Activated T-cell treated with anti-CD3 and anti-CD28 coated beads, Interleukin-2, amount 50 U/mL, for 72 hours (primary cell): ENCODE measurements at regions not wholly inside any gene's neighbourhood (a gene's known extent, or its start where the extent isn't known, plus 50 kb on each side); places are given as distances from the start of the nearest gene placed in this dataset.
"Not testable (repeated sequence)": the region's sequence is repeated elsewhere in the genome, so short reads cannot be mapped to it uniquely, and the experiment has no call there.

Experiments used
- ATAC-seq, 2 donors: fragments of 150-1000 bp; cut with Tn5 transposase; replicated peaks in 1 of 2; 2 replicates each; pipeline ENCODE4 v1.10.0; 2021; ENCODE audit warnings: moderate library complexity in 2 of 2, mild to moderate bottlenecking in 1 of 2
- DNase-seq, 2 donors: peaks; one replicate each; pipeline ENCODE4 v3.0.0; 2021 to 2022; ENCODE audit warnings: mixed read lengths in 1 of 2
- H3K27ac Mint-ChIP-seq: one replicate; pipeline ENCODE4 v1.8.0; 2022; ENCODE audit warnings: mild to moderate bottlenecking, moderate library complexity, mixed read lengths
- H3K27me3 Mint-ChIP-seq: one replicate; pipeline ENCODE4 v1.8.0; 2022; ENCODE audit warnings: low read depth, mixed read lengths
- H3K36me3 Mint-ChIP-seq, 2 donors: one replicate each; pipeline ENCODE4 v1.8.0; 2022; ENCODE audit warnings: mixed read lengths in 2 of 2, mild to moderate bottlenecking in 1 of 2; ENCODE audit not compliant: insufficient read depth in 2 of 2
- H3K4me1 Mint-ChIP-seq: one replicate; pipeline ENCODE4 v1.8.0; 2022; ENCODE audit warnings: low read depth, mixed read lengths
- H3K4me3 Mint-ChIP-seq, 2 donors: one replicate each; pipeline ENCODE4 v1.8.0; 2022; ENCODE audit warnings: mild to moderate bottlenecking in 2 of 2, mixed read lengths in 2 of 2, moderate library complexity in 2 of 2
- H3K9me3 Mint-ChIP-seq, 2 donors: one replicate each; pipeline ENCODE4 v1.8.0; 2022; ENCODE audit warnings: mixed read lengths in 2 of 2

- Mint-ChIP-seq H3K36me3 (peaks cover 2 to 6% of the 10 kb centered on the region in 2 donors), H3K9me3 (peaks cover 0 to 1% of the 10 kb centered on the region in 2 donors), H3K4me1 (no peaks in the 10 kb centered on the region), H3K4me3 (no peak overlapping the region), H3K27me3 (peaks cover 5% of the 10 kb centered on the region), H3K27ac (no peak overlapping the region)
- no peak for ATAC-seq
- no peak for DNase-seq
These were observed 57.9 kb downstream of the GPR101 start for GRCh38 chrX:136975684-136976470.

DNA sequence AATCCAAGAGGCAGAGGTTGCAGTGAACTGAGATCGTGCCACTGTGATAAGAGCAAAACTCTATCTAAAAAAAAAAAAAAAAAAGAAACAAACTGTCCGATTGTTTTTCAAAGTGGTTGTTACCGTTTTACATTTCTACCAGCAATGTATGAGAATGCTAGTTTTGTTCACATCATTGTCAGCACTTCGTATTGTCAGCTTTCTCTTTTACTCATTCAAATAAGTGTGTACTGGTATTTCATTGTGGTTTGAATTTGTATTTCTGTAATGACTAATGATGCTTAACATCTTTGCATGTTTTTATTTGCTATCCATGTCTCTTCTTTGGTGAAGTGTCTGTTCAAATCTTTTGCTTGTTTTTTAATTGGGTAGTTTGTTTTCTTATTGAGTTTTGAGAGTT lies 65.8 kb downstream of the GPR101 start:
- H3K4me1 Mint-ChIP-seq, result peaks cover 6% of the 10 kb centered on the region
- peak overlapping the region in 1 of 2 donors; percentile 16 for H3K4me3 Mint-ChIP-seq
- no peaks in the 10 kb centered on the region for H3K27me3 Mint-ChIP-seq
- no peaks in the 10 kb centered on the region for H3K36me3 Mint-ChIP-seq
- no peak overlapping the region for H3K27ac Mint-ChIP-seq
- ATAC-seq (peak; percentile 36 to 68), DNase-seq (no peak)
- H3K9me3 Mint-ChIP-seq, result no peaks in the 10 kb centered on the region

- no peaks in the 10 kb centered on the region for H3K9me3 Mint-ChIP-seq
- no peak overlapping the region for H3K27ac Mint-ChIP-seq
- peak; percentile 81 to 95 for ATAC-seq
- peaks cover 6% of the 10 kb centered on the region for H3K27me3 Mint-ChIP-seq
- peak; percentile 5 to 13 for DNase-seq
- H3K4me1 Mint-ChIP-seq, result peaks cover 6% of the 10 kb centered on the region
- H3K4me3 Mint-ChIP-seq, result peak overlapping the region in 1 of 2 donors; percentile 35
- H3K36me3 Mint-ChIP-seq, result no peaks in the 10 kb centered on the region
These were observed 69.8 kb downstream of the GPR101 start for GRCh38 chrX:136963973-136964372.

GRCh38 chrX:136961594-136962135 lies 72.1 kb downstream of the GPR101 start:
- Mint-ChIP-seq H3K27ac (no peak overlapping the region), H3K36me3 (no peaks in the 10 kb centered on the region), H3K27me3 (peaks cover 12% of the 10 kb centered on the region), H3K4me3 (peak overlapping the region in 1 of 2 donors; percentile 14), H3K4me1 (no peaks in the 10 kb centered on the region), H3K9me3 (no peaks in the 10 kb centered on the region)
- peak in 1 of 2 donors; percentile 59 for ATAC-seq
- no peak for DNase-seq

DNA sequence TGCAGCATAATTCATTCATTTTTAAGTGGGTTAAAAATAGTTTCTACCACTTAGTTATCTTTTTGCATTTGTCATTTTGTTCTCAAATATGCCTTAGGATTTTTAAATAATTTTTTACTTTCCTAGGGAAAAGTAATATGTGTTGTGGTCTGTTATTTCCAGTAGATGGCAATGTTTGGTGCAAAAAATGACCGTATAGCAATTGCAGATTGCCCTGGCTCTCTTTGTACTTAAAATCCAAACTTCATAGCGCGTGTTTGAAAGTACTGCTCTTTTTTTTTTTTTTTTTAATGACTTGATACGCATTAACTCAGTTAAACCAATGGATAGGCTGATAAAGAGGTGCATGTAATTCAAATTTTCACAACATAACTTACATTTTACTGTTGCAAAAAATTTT lies 74.4 kb upstream of the RBMX start:
- DNase-seq (no peak), ATAC-seq (no peak)
- H3K4me3 Mint-ChIP-seq, result no peak overlapping the region
- H3K36me3 Mint-ChIP-seq, result no peaks in the 10 kb centered on the region
- H3K4me1 Mint-ChIP-seq, result no peaks in the 10 kb centered on the region
- no peaks in the 10 kb centered on the region for H3K9me3 Mint-ChIP-seq
- H3K27ac Mint-ChIP-seq, result no peak overlapping the region
- peaks cover 11% of the 10 kb centered on the region for H3K27me3 Mint-ChIP-seq

- Mint-ChIP-seq H3K4me1 (no peaks in the 10 kb centered on the region), H3K36me3 (no peaks in the 10 kb centered on the region), H3K9me3 (no peaks in the 10 kb centered on the region), H3K4me3 (no peak overlapping the region), H3K27me3 (peaks cover 11% of the 10 kb centered on the region), H3K27ac (no peak overlapping the region)
- DNase-seq, result peak; percentile 62 to 71
- ATAC-seq, result peak; percentile 69 to 76
These were observed 73.6 kb upstream of the RBMX start for GRCh38 chrX:136953867-136954787.

DNA sequence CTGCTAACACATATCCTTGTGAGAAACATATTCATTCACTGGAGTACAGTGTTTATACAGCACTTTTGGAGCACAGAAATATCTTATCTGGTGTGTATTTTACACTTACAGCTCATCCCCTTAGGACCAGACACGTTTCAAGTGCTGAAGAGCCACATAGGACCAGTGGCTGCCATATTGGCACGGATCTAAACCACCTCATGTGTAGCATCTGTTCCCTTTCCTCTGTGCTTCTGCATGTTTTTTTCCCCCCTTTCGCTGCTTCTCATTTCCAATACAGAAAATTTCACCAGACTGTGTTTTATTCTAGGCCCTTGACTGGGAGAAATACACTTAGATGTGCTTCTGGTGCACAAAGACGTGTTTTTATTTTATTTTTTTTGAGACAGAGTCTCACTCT lies 69.7 kb upstream of the RBMX start:
- ATAC-seq (no peak), DNase-seq (no peak)
- Mint-ChIP-seq H3K27ac (no peak overlapping the region), H3K9me3 (no peaks in the 10 kb centered on the region), H3K27me3 (no peaks in the 10 kb centered on the region), H3K4me1 (no peaks in the 10 kb centered on the region), H3K36me3 (no peaks in the 10 kb centered on the region), H3K4me3 (no peak overlapping the region)

DNA sequence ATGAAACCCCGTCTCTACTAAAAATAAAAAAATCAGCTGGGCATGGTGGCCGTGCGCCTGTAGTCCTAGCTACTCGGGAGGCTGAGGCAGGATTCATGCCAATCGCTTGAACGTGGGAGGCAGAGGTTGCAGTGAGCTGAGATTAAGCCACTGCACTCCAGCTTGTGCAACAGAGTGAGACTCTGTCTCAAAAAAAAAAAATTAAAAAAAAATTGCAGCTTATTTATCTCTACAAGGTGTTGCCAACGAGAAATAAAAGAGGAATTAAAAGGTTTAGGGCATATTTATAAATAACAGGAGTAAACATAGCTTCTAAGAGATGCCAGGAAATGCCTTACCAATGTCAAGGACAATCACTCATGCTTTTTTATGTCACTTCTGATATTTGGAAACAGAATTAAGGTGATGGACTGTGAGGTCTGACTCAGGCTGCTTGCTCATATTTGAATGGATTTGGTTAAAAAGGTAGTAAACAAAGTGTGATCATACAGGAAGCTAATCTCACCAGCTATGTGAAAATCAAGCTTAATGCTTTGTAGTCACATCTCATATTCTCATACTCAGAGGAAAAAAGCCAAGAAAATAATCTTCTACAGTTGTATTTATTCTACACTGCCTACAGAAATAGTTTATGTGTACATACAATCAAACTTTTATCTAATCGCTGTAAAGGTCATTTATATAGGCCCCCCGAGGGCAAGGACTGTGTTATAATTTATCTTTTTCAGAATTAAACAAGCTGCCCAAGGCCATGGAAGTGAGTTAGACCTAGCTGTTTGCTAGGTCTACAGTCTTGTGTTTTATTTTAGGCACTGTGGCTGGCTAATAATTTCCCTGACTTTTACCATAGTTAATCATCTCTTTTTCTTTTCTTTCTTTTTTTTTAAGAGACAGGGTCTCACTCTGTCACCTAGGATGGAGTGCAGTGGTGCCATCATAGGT lies 61.1 kb upstream of the RBMX start:
- ATAC-seq (peak in 1 of 2 donors; percentile 72), DNase-seq (no peak)
- Mint-ChIP-seq H3K4me3 (no peak overlapping the region), H3K9me3 (no peaks in the 10 kb centered on the region), H3K27ac (no peak overlapping the region), H3K36me3 (peaks cover 3 to 4% of the 10 kb centered on the region in 2 donors), H3K4me1 (peaks cover 8% of the 10 kb centered on the region), H3K27me3 (no peaks in the 10 kb centered on the region)

- Mint-ChIP-seq H3K36me3 (peaks cover 0 to 3% of the 10 kb centered on the region in 2 donors), H3K9me3 (no peaks in the 10 kb centered on the region), H3K4me1 (peaks cover 10% of the 10 kb centered on the region), H3K27me3 (peaks cover 13% of the 10 kb centered on the region), H3K4me3 (peak overlapping the region; percentile 71 to 89), H3K27ac (peak overlapping the region; percentile 95)
- DNase-seq (no peak), ATAC-seq (no peak)
These were observed 55.6 kb upstream of the RBMX start for GRCh38 chrX:136936183-136936549.

GRCh38 chrX:136935533-136936182 lies 55.1 kb upstream of the RBMX start:
- not testable (repeated sequence) for H3K36me3 Mint-ChIP-seq, H3K9me3 Mint-ChIP-seq
- H3K4me3 Mint-ChIP-seq, result peak overlapping the region; percentile 71 to 89
- H3K27me3 Mint-ChIP-seq, result peaks cover 13% of the 10 kb centered on the region
- H3K4me1 Mint-ChIP-seq, result peaks cover 10% of the 10 kb centered on the region
- DNase-seq (peak in 1 of 2 donors; percentile 1), ATAC-seq (peak in 1 of 2 donors; percentile 58)
- peak overlapping the region; percentile 95 for H3K27ac Mint-ChIP-seq

- Mint-ChIP-seq H3K4me3 (peak overlapping the region in 1 of 2 donors; percentile 18), H3K4me1 (peaks cover 10% of the 10 kb centered on the region), H3K27ac (peak overlapping the region; percentile 95), H3K27me3 (peaks cover 13% of the 10 kb centered on the region)
- not testable (repeated sequence) for H3K36me3 Mint-ChIP-seq, DNase-seq, ATAC-seq, H3K9me3 Mint-ChIP-seq
These were observed 54.1 kb upstream of the RBMX start for GRCh38 chrX:136934652-136935051.

DNA sequence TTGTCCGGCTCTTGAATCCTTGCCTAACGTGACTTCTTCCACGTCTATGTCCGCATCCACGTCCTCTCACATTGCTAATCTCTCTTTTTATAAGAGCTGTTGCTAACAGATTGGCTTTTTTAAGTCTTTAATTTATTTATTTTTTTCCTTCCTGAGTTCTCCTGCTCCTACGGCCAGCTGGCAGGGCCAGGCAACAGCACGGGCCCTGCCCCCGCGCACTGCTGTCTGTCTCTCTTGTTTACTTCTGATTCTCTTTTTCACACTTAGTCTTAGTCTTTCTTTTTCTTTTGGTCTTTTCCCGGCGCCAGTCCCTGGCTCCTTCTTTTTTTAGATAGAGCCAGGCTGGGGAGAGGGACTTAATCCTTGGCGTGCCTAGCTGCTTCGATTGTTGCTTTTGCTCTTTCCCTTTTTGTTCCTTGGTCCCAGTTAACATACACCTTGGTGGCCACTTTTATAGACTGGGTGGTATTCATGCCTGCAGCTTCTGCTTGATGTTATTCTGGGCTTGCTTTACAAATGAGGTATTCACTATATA lies 53.2 kb upstream of the RBMX start:
- H3K27me3 Mint-ChIP-seq, result peaks cover 13% of the 10 kb centered on the region
- H3K4me3 Mint-ChIP-seq, result no peak overlapping the region
- no peak for ATAC-seq
- H3K9me3 Mint-ChIP-seq, result no peaks in the 10 kb centered on the region
- peak overlapping the region; percentile 74 for H3K27ac Mint-ChIP-seq
- H3K4me1 Mint-ChIP-seq, result peaks cover 10% of the 10 kb centered on the region
- no peak for DNase-seq
- H3K36me3 Mint-ChIP-seq, result peaks cover 0 to 4% of the 10 kb centered on the region in 2 donors
